CD14-positive monocyte (primary cell): ENCODE measurements at regions not wholly inside any gene's neighbourhood (a gene's known extent, or its start where the extent isn't known, plus 50 kb on each side); places are given as distances from the start of the nearest gene placed in this dataset.

Source experiments
- DNase-seq, 3 donors: peaks; one replicate each; pipeline ENCODE4 v3.0.0-alpha.2; 2011 to 2022
- H2AFZ ChIP-seq: 2 replicates; pipeline ENCODE4 v1.6.0; 2012; ENCODE audit warnings: mild to moderate bottlenecking, low read depth, low read length, inconsistent platforms; ENCODE audit not compliant: insufficient read depth, poor library complexity, severe bottlenecking
- H3K27ac ChIP-seq, 2 donors: 1 replicate in 1 of 2; 2 replicates in 1 of 2; pipeline ENCODE4 v1.5.1; 2012 to 2013; ENCODE audit warnings: low read length in 2 of 2, control low read depth in 1 of 2, inconsistent platforms in 1 of 2, low read depth in 1 of 2, mild to moderate bottlenecking in 1 of 2
- H3K27me3 ChIP-seq, 2 donors: one replicate each; pipeline versions ENCODE4 v1.6.0 to v1.6.1; 2011 to 2013; ENCODE audit warnings: low read length in 2 of 2; ENCODE audit not compliant: control insufficient read depth in 2 of 2, insufficient read depth in 2 of 2
- H3K36me3 ChIP-seq, 2 donors: replicated peaks in 1 of 2; 1 replicate in 1 of 2; 2 replicates in 1 of 2; pipeline versions ENCODE4 v1.5.1 to v1.6.1; 2012 to 2013; ENCODE audit warnings: low read length in 2 of 2, control low read depth in 1 of 2, inconsistent platforms in 1 of 2, mild to moderate bottlenecking in 1 of 2; ENCODE audit not compliant: insufficient read depth in 2 of 2, control insufficient read depth in 1 of 2
- H3K4me1 ChIP-seq, 2 donors: 1 replicate in 1 of 2; 2 replicates in 1 of 2; pipeline versions ENCODE4 v1.5.1 to v1.6.1; 2012 to 2013; ENCODE audit warnings: low read length in 2 of 2, control low read depth in 1 of 2, inconsistent platforms in 1 of 2, mild to moderate bottlenecking in 1 of 2, moderate library complexity in 1 of 2; ENCODE audit not compliant: insufficient read depth in 2 of 2, control insufficient read depth in 1 of 2
- H3K4me2 ChIP-seq: replicated peaks from 2 replicates; pipeline ENCODE3; 2012; ENCODE audit warnings: low read length, moderate library complexity, mild to moderate bottlenecking; ENCODE audit not compliant: poor library complexity, severe bottlenecking; ENCODE audit errors: extremely low read depth
- H3K4me3 ChIP-seq, 3 experiments: fragments of 200-600 bp in 1 of 3; sonication (generic) in 1 of 3; replicated peaks in 1 of 3; 1 replicate in 2 of 3; 2 replicates in 1 of 3; pipeline ENCODE4 v1.5.1; 2011 to 2013; ENCODE audit warnings: low read length in 3 of 3, mild to moderate bottlenecking in 3 of 3, control low read depth in 2 of 3, low read depth in 2 of 3, inconsistent platforms in 1 of 3, moderate library complexity in 1 of 3
- H3K79me2 ChIP-seq: 2 replicates; pipeline ENCODE4 v1.6.0; 2012; ENCODE audit warnings: mild to moderate bottlenecking, control low read depth, inconsistent platforms, low read length, moderate library complexity; ENCODE audit not compliant: insufficient read depth
- H3K9ac ChIP-seq: 2 replicates; pipeline ENCODE4 v1.6.0; 2017; ENCODE audit warnings: low read length, mild to moderate bottlenecking; ENCODE audit not compliant: insufficient read depth, poor library complexity, severe bottlenecking
- H3K9me3 ChIP-seq, 2 donors: replicated peaks in 1 of 2; 1 replicate in 1 of 2; 2 replicates in 1 of 2; pipeline versions ENCODE4 v1.5.1 to v1.6.1; 2012 to 2013; ENCODE audit warnings: low read length in 2 of 2, control low read depth in 1 of 2; ENCODE audit not compliant: control insufficient read depth in 1 of 2, insufficient read depth in 1 of 2
- H4K20me1 ChIP-seq: 2 replicates; pipeline ENCODE4 v1.6.0; 2012; ENCODE audit warnings: mild to moderate bottlenecking, low read length, control low read depth, moderate library complexity; ENCODE audit not compliant: insufficient read depth
- H3K27ac Mint-ChIP-seq, 7 donors: one replicate each; pipeline ENCODE4 v1.8.0; 2020; ENCODE audit warnings: mild to moderate bottlenecking in 7 of 7, mixed read lengths in 7 of 7, moderate library complexity in 6 of 7, inconsistent platforms in 2 of 7
- H3K27me3 Mint-ChIP-seq, 3 donors: one replicate each; pipeline ENCODE4 v1.8.0; 2021 to 2022; ENCODE audit warnings: low read depth in 3 of 3, mild to moderate bottlenecking in 3 of 3, mixed read lengths in 3 of 3, moderate library complexity in 3 of 3, inconsistent platforms in 1 of 3
- H3K36me3 Mint-ChIP-seq, 2 donors: one replicate each; pipeline ENCODE4 v1.8.0; 2020; ENCODE audit warnings: mixed read lengths in 2 of 2, inconsistent platforms in 1 of 2, mild to moderate bottlenecking in 1 of 2
- H3K4me1 Mint-ChIP-seq: one replicate; pipeline ENCODE4 v1.8.0; 2020; ENCODE audit warnings: mild to moderate bottlenecking, mixed read lengths
- H3K4me3 Mint-ChIP-seq, 2 donors: one replicate each; pipeline ENCODE4 v1.8.0; 2020; ENCODE audit warnings: mild to moderate bottlenecking in 2 of 2, mixed read lengths in 2 of 2, moderate library complexity in 1 of 2
- H3K9me3 Mint-ChIP-seq, 7 donors: one replicate each; pipeline ENCODE4 v1.8.0; 2020 to 2022; ENCODE audit warnings: mixed read lengths in 7 of 7, mild to moderate bottlenecking in 6 of 7, moderate library complexity in 6 of 7, inconsistent platforms in 2 of 7
- WGBS: methylation state at CpG from one replicate; pipeline ENCODE4 v1.1.5; 2013; ENCODE audit warnings: missing lambda C conversion rate; ENCODE audit not compliant: insufficient coverage; 5-methylcytosine and 5-hydroxymethylcytosine counted together
- intact Hi-C, 2 donors: fragments of 100-400 bp; cut with micrococcal nuclease; formaldehyde crosslinking; loops; one replicate each; pipeline versions ENCODE4 v1.15.0 to v1.15.1; 2023
- TF ChIP-seq, protein P1 (sequence below): fragments of 200-600 bp; IDR thresholded peaks from one replicate; pipeline ENCODE4 v1.8.0; 2022; ENCODE audit warnings: antibody characterized with exemption, mild to moderate bottlenecking

DNA sequence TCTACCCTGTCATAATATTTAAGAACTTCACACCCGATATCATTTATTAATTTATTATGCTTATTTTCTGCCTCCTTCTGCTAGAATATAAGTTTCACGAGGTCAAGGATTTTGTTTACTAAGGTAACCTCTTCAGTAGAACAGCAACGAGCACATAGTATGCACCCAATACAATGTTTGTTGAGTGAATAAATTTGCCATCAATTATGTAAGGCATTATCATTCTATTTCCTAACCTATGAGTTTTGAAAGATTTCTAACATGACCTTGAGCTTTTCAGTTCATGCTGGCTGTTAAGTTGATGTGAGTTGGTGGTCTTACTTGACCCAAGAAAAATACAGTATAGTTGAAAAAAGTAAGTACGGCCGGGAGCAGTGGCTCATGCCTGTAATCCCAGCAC is 125.9 kb upstream of the LOC128125822 start:
- Histone ChIP-seq H3K9ac (no peak overlapping the region), H3K4me3 (no peak overlapping the region), H3K27ac (no peak overlapping the region), H3K4me2 (no peak overlapping the region), H3K27me3 (no peaks in the 10 kb centered on the region), H3K36me3 (no peaks in the 10 kb centered on the region), H3K9me3 (peaks cover 0 to 13% of the 10 kb centered on the region in 2 donors), H4K20me1 (no peaks in the 10 kb centered on the region), H2AFZ (no peak overlapping the region), H3K79me2 (no peaks in the 10 kb centered on the region), H3K4me1 (no peaks in the 10 kb centered on the region)
- Mint-ChIP-seq H3K36me3 (no peaks in the 10 kb centered on the region), H3K27me3 (peaks cover 0 to 7% (median 0%) of the 10 kb centered on the region in 3 donors), H3K9me3 (peaks cover 0 to 9% (median 5%) of the 10 kb centered on the region in 7 donors), H3K4me3 (no peak overlapping the region), H3K4me1 (no peaks in the 10 kb centered on the region), H3K27ac (no peak overlapping the region)
- TF ChIP-seq, protein P1, sequence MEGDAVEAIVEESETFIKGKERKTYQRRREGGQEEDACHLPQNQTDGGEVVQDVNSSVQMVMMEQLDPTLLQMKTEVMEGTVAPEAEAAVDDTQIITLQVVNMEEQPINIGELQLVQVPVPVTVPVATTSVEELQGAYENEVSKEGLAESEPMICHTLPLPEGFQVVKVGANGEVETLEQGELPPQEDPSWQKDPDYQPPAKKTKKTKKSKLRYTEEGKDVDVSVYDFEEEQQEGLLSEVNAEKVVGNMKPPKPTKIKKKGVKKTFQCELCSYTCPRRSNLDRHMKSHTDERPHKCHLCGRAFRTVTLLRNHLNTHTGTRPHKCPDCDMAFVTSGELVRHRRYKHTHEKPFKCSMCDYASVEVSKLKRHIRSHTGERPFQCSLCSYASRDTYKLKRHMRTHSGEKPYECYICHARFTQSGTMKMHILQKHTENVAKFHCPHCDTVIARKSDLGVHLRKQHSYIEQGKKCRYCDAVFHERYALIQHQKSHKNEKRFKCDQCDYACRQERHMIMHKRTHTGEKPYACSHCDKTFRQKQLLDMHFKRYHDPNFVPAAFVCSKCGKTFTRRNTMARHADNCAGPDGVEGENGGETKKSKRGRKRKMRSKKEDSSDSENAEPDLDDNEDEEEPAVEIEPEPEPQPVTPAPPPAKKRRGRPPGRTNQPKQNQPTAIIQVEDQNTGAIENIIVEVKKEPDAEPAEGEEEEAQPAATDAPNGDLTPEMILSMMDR: no peak
- WGBS: no CpG with 5 or more reads among the region's 5 CpGs
- intact Hi-C loops: no loop called here
- no peak for DNase-seq

DNA sequence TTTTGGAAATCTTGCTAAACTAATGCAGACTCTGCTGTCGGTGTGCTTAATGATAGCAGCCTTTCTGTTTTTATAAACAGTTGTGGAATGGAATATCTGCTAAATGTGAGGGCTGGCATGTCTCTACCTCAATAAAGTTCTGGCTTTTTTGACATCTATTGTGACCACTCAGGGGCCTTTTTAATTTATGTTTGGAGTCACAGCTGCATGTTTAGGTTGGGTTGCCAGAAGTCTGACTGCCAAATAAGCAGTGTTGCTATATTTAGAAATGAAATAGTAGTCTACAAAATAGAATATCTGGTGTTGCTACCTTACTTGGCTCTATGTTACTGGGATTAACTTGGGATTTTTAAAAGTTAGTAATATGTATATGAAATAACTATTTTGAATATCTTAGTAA is 125.1 kb upstream of the LOC128125822 start:
- Histone ChIP-seq H3K79me2 (no peaks in the 10 kb centered on the region), H2AFZ (no peak overlapping the region), H4K20me1 (no peaks in the 10 kb centered on the region), H3K9me3 (peaks cover 0 to 9% of the 10 kb centered on the region in 2 donors), H3K9ac (no peak overlapping the region), H3K4me1 (no peaks in the 10 kb centered on the region), H3K4me2 (no peak overlapping the region), H3K27ac (no peak overlapping the region), H3K4me3 (no peak overlapping the region), H3K27me3 (no peaks in the 10 kb centered on the region), H3K36me3 (no peaks in the 10 kb centered on the region)
- Mint-ChIP-seq H3K36me3 (no peaks in the 10 kb centered on the region), H3K27ac (no peak overlapping the region), H3K4me3 (no peak overlapping the region), H3K9me3 (peaks cover 0 to 5% (median 3%) of the 10 kb centered on the region in 7 donors), H3K4me1 (no peaks in the 10 kb centered on the region), H3K27me3 (peaks cover 0 to 3% (median 0%) of the 10 kb centered on the region in 3 donors)
- intact Hi-C loops: no loop called here
- no CpG with 5 or more reads among the region's 1 CpG for WGBS
- no peak for DNase-seq
- TF ChIP-seq, protein P1: no peak
